H9 (cell line): ENCODE measurements at regions not wholly inside any gene's neighbourhood (a gene's known extent, or its start where the extent isn't known, plus 50 kb on each side); places are given as distances from the start of the nearest gene placed in this dataset.

ENCODE experiments used
- DNase-seq: peaks from one replicate; pipeline ENCODE4 v3.0.0-alpha.2; 2017
- H2AFZ ChIP-seq: one replicate; pipeline ENCODE4 v1.6.1; 2013; ENCODE audit warnings: mild to moderate bottlenecking, low read length, control low read depth, moderate library complexity
- H2AK5ac ChIP-seq: 2 replicates; pipeline ENCODE4 v1.6.1; 2013; ENCODE audit warnings: low read length, control low read depth, mixed read lengths; ENCODE audit not compliant: insufficient read length
- H2BK120ac ChIP-seq: one replicate; pipeline ENCODE4 v1.6.1; 2013; ENCODE audit warnings: low read depth, mild to moderate bottlenecking, low read length, control low read depth, inconsistent platforms; ENCODE audit not compliant: poor library complexity, severe bottlenecking
- H2BK12ac ChIP-seq: 2 replicates; pipeline ENCODE4 v1.6.1; 2013; ENCODE audit warnings: low read length, control low read depth, mixed read lengths, low read depth; ENCODE audit not compliant: insufficient read length
- H2BK15ac ChIP-seq: 2 replicates; pipeline ENCODE4 v1.6.1; 2013; ENCODE audit warnings: low read depth, low read length, control low read depth
- H2BK20ac ChIP-seq: one replicate; pipeline ENCODE4 v1.6.1; 2013; ENCODE audit warnings: low read depth, mild to moderate bottlenecking, low read length, control low read depth, inconsistent platforms; ENCODE audit not compliant: poor library complexity, severe bottlenecking
- H2BK5ac ChIP-seq: 2 replicates; pipeline ENCODE4 v1.6.1; 2013; ENCODE audit warnings: low read length, control low read depth, mixed read lengths; ENCODE audit not compliant: insufficient read length
- H3K14ac ChIP-seq: 2 replicates; pipeline ENCODE4 v1.6.1; 2013; ENCODE audit warnings: low read length, control low read depth; ENCODE audit not compliant: insufficient read depth
- H3K18ac ChIP-seq: 2 replicates; pipeline ENCODE4 v1.6.1; 2013; ENCODE audit warnings: low read depth, mild to moderate bottlenecking, mixed read lengths, low read length, control low read depth; ENCODE audit not compliant: insufficient read length
- H3K23ac ChIP-seq: 2 replicates; pipeline ENCODE4 v1.6.1; 2013; ENCODE audit warnings: low read length, control low read depth, mixed read lengths, low read depth; ENCODE audit not compliant: insufficient read length
- H3K23me2 ChIP-seq: 2 replicates; pipeline ENCODE4 v1.6.1; 2013; ENCODE audit warnings: low read depth, mild to moderate bottlenecking, mixed read lengths, low read length, control low read depth; ENCODE audit not compliant: insufficient read length, poor library complexity, severe bottlenecking
- H3K27ac ChIP-seq: 2 replicates; pipeline ENCODE4 v1.5.1; 2013; ENCODE audit warnings: low read length, control low read depth, mixed read lengths, low read depth; ENCODE audit not compliant: insufficient read length
- H3K27me3 ChIP-seq: 2 replicates; pipeline ENCODE4 v1.6.1; 2013; ENCODE audit warnings: low read length, control low read depth, inconsistent platforms; ENCODE audit not compliant: insufficient read depth
- H3K4ac ChIP-seq: 2 replicates; pipeline ENCODE4 v1.6.1; 2013; ENCODE audit warnings: low read depth, mild to moderate bottlenecking, control low read depth, inconsistent platforms, low read length, moderate library complexity
- H3K4me1 ChIP-seq: 2 replicates; pipeline ENCODE4 v1.6.1; 2013; ENCODE audit warnings: low read length, control low read depth, inconsistent platforms; ENCODE audit not compliant: insufficient read depth
- H3K4me2 ChIP-seq: 2 replicates; pipeline ENCODE4 v1.6.1; 2013; ENCODE audit warnings: low read length, control low read depth, mixed read lengths; ENCODE audit not compliant: insufficient read length, insufficient read depth
- H3K56ac ChIP-seq: 2 replicates; pipeline ENCODE4 v1.6.1; 2013; ENCODE audit warnings: low read depth, mild to moderate bottlenecking, mixed read lengths, low read length, control low read depth; ENCODE audit not compliant: insufficient read length
- H3K79me1 ChIP-seq: 2 replicates; pipeline ENCODE4 v1.6.1; 2013; ENCODE audit warnings: low read depth, mild to moderate bottlenecking, moderate library complexity, low read length, control low read depth, inconsistent platforms; ENCODE audit not compliant: insufficient read depth, poor library complexity, severe bottlenecking
- H3K79me2 ChIP-seq: 2 replicates; pipeline ENCODE4 v1.6.1; 2013; ENCODE audit warnings: low read length, control low read depth, inconsistent platforms; ENCODE audit not compliant: insufficient read depth
- H3K9ac ChIP-seq: 2 replicates; pipeline ENCODE4 v1.6.1; 2013; ENCODE audit warnings: low read length, control low read depth, mixed read lengths; ENCODE audit not compliant: insufficient read length; ENCODE audit errors: extremely low read depth
- H3K9me3 ChIP-seq: one replicate; pipeline ENCODE4 v1.6.1; 2013; ENCODE audit warnings: low read depth, low read length, inconsistent platforms; ENCODE audit not compliant: control insufficient read depth
- H3T11ph ChIP-seq: one replicate; pipeline ENCODE4 v1.6.1; 2013; ENCODE audit warnings: mild to moderate bottlenecking, low read length, control low read depth, inconsistent platforms
- H4K20me1 ChIP-seq: one replicate; pipeline ENCODE4 v1.6.1; 2013; ENCODE audit not compliant: control insufficient read depth, insufficient read length, insufficient read depth
- H4K5ac ChIP-seq: 2 replicates; pipeline ENCODE4 v1.6.1; 2013; ENCODE audit warnings: low read depth, mild to moderate bottlenecking, mixed read lengths, low read length, control low read depth; ENCODE audit not compliant: insufficient read length
- H4K8ac ChIP-seq: replicated peaks from 2 replicates; pipeline ENCODE4 v1.6.1; 2013; ENCODE audit warnings: low read length, control low read depth, mixed read lengths, low read depth; ENCODE audit not compliant: insufficient read length
- H4K91ac ChIP-seq: 2 replicates; pipeline ENCODE4 v1.6.1; 2013; ENCODE audit warnings: low read depth, mild to moderate bottlenecking, moderate library complexity, mixed read lengths, low read length, control low read depth; ENCODE audit not compliant: insufficient read length
- H3K27ac Mint-ChIP-seq, 3 experiments: 2 replicates in 2 of 3; 3 replicates in 1 of 3; pipeline ENCODE4 v1.8.0; 2020 to 2021; ENCODE audit warnings: mixed read lengths in 3 of 3, mild to moderate bottlenecking in 1 of 3, moderate library complexity in 1 of 3
- H3K27me3 Mint-ChIP-seq: 2 replicates; pipeline ENCODE4 v1.8.0; 2021; ENCODE audit warnings: low read depth, mild to moderate bottlenecking, moderate library complexity, mixed read lengths
- H3K36me3 Mint-ChIP-seq, 3 experiments: 2 replicates in 2 of 3; 3 replicates in 1 of 3; pipeline ENCODE4 v1.8.0; 2020 to 2021; ENCODE audit warnings: low read depth in 3 of 3, mixed read lengths in 3 of 3; ENCODE audit not compliant: insufficient read depth in 1 of 3
- H3K4me1 Mint-ChIP-seq, 2 experiments: 2 replicates each; pipeline ENCODE4 v1.8.0; 2020; ENCODE audit warnings: mixed read lengths in 2 of 2
- H3K4me3 Mint-ChIP-seq, 2 experiments: 2 replicates in 1 of 2; 3 replicates in 1 of 2; pipeline ENCODE4 v1.8.0; 2020 to 2021; ENCODE audit warnings: mild to moderate bottlenecking in 2 of 2, mixed read lengths in 2 of 2, moderate library complexity in 1 of 2
- H3K9me3 Mint-ChIP-seq, 2 experiments: 2 replicates in 1 of 2; 3 replicates in 1 of 2; pipeline ENCODE4 v1.8.0; 2020; ENCODE audit warnings: mild to moderate bottlenecking in 2 of 2, mixed read lengths in 2 of 2, moderate library complexity in 1 of 2
- whole genome bisulfite sequencing: extraction: QIAGEN DNeasy Blood & Tissue Kit; methylation state at CpG from one replicate; pipeline ENCODE4 v1.1.7; 2013; ENCODE audit warnings: missing lambda C conversion rate, low lambda C conversion rate, mixed read lengths; ENCODE audit not compliant: insufficient read length; ENCODE audit errors: extremely low coverage; 5-methylcytosine and 5-hydroxymethylcytosine counted together
- TF ChIP-seq, protein P1 (sequence below): fragments of 200-600 bp; sonication (generic); conservative IDR thresholded peaks from 3 replicates; pipeline ENCODE4 v1.8.0; 2021; ENCODE audit warnings: antibody characterized with exemption, mild to moderate bottlenecking

DNA sequence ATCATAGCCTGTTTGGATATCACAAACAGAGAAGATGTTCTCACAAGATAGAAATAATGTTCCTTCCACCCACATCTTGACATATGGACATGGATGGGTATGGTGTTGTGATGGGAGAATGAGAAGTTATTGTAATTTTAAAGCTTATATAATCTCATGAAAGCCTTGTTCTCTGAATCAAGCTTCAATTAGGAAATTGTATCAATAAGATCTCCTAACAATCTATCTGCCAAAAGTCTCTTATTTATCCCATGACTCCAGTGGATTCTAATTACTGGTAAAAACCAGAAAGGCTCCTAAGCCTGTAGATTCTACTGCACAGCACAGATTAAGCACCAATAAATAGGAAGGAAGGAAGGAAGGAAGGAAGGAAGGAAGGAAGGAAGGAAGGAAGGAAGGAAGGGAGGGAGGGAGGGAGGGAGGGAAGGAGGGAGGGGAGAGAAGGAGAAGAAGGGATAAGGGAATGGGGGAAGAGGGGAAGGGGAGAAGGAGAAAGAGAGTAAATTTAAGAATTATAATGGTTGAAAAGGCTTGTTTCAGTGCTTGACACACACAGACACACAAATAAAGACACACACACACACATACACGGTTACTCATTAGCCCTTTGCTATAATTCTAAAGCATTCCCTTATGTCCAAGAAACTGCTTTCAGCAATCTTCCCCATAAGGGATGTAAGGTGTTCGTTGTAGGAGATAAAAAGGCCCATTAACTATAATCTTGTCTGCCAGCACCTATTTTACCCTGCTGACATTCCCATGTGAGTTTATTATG is 258.0 kb upstream of the API5 start:
- H2BK12ac ChIP-seq = no peak overlapping the region
- H4K8ac ChIP-seq = no peak overlapping the region
- no peak for DNase-seq
- WGBS = no CpG with 5 or more reads among the region's 2 CpGs
- Mint-ChIP-seq H3K27me3 (no peaks in the 10 kb centered on the region; the same call in 1 of the 2 replicates), H3K4me3 (no peak overlapping the region), H3K36me3 (no peaks in the 10 kb centered on the region), H3K4me1 (no peaks in the 10 kb centered on the region), H3K9me3 (peaks cover 0 to 3% of the 10 kb centered on the region in 2 experiments; a peak in 2 of 5 replicates), H3K27ac (no peak overlapping the region)
- no peak overlapping the region for H2BK5ac ChIP-seq
- H2BK120ac ChIP-seq = no peak overlapping the region
- no peaks in the 10 kb centered on the region for H3K27me3 ChIP-seq
- no peak overlapping the region for H2AFZ ChIP-seq
- H3K9ac ChIP-seq = no peak overlapping the region
- H3K4ac ChIP-seq = no peak overlapping the region
- H3K79me1 ChIP-seq = no peaks in the 10 kb centered on the region
- H3K23ac ChIP-seq = no peak overlapping the region
- no peak overlapping the region for H4K5ac ChIP-seq
- no peaks in the 10 kb centered on the region for H3K4me1 ChIP-seq
- no peak overlapping the region for H3K4me2 ChIP-seq
- no peak overlapping the region for H2BK15ac ChIP-seq
- TF ChIP-seq, protein P1, sequence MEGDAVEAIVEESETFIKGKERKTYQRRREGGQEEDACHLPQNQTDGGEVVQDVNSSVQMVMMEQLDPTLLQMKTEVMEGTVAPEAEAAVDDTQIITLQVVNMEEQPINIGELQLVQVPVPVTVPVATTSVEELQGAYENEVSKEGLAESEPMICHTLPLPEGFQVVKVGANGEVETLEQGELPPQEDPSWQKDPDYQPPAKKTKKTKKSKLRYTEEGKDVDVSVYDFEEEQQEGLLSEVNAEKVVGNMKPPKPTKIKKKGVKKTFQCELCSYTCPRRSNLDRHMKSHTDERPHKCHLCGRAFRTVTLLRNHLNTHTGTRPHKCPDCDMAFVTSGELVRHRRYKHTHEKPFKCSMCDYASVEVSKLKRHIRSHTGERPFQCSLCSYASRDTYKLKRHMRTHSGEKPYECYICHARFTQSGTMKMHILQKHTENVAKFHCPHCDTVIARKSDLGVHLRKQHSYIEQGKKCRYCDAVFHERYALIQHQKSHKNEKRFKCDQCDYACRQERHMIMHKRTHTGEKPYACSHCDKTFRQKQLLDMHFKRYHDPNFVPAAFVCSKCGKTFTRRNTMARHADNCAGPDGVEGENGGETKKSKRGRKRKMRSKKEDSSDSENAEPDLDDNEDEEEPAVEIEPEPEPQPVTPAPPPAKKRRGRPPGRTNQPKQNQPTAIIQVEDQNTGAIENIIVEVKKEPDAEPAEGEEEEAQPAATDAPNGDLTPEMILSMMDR = no peak
- H3K79me2 ChIP-seq = no peaks in the 10 kb centered on the region
- no peaks in the 10 kb centered on the region for H4K20me1 ChIP-seq
- H3K14ac ChIP-seq = no peak overlapping the region
- H2AK5ac ChIP-seq = no peak overlapping the region
- H4K91ac ChIP-seq = no peak overlapping the region
- no peak overlapping the region for H3K27ac ChIP-seq
- no peak overlapping the region for H3K18ac ChIP-seq
- no peak overlapping the region for H2BK20ac ChIP-seq
- H3K56ac ChIP-seq = no peak overlapping the region
- H3K9me3 ChIP-seq = no peaks in the 10 kb centered on the region
- H3K23me2 ChIP-seq = no peaks in the 10 kb centered on the region
- no peak overlapping the region for H3T11ph ChIP-seq
